GM18907 (cell line): ENCODE measurements at regions not wholly inside any gene's neighbourhood (a gene's known extent, or its start where the extent isn't known, plus 50 kb on each side); places are given as distances from the start of the nearest gene placed in this dataset.

Source experiments
- ATAC-seq: cut with Tn5 transposase; IDR thresholded peaks from one replicate; pipeline ENCODE4 v1.9.1; 2021; ENCODE audit warnings: mild to moderate bottlenecking, moderate library complexity; ENCODE audit not compliant: unreplicated experiment

DNA sequence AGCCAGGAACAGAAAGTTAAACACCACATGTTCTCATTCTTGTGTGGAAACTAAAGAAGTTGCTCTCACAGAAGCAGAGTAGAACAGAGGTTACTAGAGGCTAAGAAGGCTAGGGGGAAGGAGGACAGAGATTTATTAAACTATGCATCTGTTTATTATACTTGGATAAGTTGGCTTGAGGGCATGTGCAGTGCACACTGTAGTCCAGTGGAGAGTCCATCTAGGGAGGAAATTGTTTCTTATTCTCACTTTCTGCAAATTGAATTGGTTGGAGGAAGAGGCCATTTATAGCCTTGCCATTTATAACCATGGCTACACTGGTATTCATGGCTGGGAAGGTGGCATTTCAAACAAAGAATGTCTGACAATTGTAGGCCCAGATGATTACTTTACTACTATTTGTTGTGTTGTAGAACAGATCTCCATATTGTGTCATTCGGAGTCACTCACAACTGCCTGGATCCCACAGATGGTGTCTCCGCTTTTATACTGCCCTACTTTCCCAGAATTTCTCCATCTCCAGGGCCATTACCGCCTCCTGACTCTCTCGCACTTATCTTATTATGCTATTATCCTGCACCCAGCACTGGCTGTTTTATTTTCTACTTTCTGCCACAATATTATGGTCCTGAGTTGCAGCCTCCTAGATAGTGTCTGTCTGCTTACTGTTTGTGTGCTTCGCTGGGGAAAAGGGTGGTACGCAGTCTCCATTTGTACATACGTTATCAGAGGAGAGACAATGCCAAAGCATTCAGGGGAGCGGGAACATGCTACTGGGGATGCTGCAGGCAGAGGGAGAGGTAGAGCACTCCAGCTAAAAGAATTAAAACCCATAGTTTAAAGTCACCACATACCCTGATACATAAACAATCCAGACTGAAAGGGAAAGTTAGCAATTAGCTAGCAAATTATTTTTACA, 169.3 kb upstream of the BLID start:
- no peak for ATAC-seq

GRCh38 chr11:122280870-122281269, 164.9 kb upstream of the BLID start:
- ATAC-seq: no peak

DNA sequence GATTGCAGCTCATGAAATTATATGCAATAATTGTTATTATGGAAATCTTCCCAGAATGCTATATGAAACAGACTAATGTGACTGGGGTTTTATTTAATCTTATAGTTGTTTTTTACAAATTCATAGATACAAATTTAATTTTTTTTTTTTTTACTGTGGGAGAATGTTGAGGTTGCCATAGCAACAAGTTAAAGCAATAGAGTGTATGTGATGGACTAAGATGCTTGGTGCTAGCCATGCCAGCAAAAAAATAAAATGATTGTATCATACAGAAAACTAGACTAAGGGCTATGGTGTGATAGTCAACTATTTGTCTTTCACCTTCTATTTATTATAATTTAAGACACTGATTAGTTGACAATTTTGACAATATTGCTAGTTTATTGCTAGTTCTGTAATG, 163.2 kb upstream of the BLID start:
- no peak for ATAC-seq

DNA sequence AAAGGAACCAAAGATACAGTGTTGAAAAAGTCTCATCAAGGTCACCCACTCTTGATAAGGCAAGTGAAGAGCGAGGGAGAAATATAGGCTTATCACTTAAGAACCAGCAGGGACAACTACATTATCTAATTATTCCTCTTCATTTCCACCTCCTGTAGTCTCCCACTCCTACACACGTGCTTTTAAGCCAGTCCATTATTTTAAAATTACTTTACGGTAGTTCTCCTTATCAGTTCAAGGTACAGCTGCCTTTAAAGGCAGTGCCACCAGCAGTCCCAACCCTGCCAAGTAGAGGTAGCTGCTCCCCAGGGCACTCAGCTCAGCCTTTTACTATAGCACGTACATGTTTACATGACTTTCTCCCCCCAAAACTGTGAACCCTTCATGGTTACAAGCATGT, 161.5 kb upstream of the BLID start:
- no peak for ATAC-seq

DNA sequence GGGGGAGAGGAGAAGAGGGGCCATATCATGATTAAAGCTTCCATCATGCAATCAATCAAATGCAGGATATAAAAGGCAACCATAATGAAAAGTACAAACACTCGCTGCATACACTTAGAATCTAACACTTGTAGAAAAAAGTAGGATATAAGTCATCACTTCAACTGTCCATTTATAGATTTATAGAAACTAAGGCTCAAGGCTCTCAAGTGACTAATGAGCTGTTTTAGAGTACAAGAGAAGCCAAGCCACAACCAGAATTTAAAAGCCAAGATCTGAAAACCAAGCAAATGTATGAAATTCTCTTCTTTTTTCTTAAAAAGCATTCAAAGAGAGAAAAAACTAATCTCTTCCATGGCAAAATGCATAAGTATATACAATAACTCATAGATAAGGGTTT, 160.2 kb upstream of the BLID start:
- no peak for ATAC-seq

DNA sequence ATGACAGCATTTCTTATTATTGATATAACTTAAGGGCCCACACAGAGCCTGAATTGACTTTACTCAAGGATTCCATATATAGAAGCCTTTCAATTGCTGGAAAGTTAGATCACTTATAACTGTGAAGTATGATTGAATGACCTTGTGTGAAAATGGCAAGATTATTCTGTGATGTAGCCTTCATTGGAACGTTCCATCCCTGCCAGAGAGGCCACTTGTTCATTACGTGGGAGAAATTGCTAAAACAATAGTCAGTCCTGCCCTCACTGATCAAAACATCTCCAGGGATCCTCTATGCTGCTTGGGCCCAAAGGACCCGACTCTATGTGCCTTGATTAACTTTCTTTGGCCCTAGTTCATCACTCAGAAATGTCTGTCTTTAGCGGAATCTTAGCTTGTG, 159.5 kb upstream of the BLID start:
- ATAC-seq: no peak

GRCh38 chr11:122273476-122274191, 157.6 kb upstream of the BLID start:
- ATAC-seq: no peak

- ATAC-seq: no peak
Measured at GRCh38 chr11:122271745-122272144, 155.7 kb upstream of the BLID start.

GRCh38 chr11:122271137-122271536, 155.1 kb upstream of the BLID start:
- ATAC-seq: no peak

DNA sequence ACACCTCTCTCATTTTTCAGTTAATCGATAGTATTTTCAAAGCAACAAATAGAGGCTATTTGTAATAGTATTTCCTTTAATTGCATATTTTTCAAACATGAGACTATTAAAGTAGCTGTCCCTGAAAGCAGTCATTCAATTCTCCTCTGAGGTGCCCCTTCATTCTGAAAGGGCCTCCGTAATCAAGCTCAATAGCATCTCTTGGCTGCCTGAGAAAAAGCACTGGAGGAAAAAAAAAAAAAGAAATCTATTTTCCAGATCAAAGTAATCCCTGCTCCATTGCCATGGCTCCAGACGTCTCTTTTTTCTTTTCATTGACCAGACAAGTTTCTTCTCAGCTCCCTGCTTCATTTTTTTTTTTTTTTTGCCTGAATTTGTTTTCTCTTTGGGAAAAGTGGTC, 154.5 kb upstream of the BLID start:
- no peak for ATAC-seq

DNA sequence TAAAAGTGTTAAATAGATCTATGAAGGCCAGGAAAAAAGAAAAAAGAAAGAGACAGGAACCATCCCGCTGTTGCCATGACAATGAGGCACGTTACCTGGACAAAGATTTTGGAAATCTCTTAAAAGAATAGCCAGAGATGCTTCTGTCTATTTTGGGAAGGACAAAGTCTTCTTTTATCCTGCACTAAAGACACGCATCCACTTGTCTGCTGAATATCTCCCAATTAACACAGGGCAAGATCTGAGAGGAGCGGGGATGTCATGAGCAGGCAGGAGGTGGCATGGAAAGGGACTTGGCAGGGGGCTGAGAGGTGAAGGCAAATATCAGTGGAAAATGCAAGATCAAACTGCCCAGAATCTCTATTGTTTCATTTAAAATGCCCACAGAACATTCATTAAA, 153.8 kb upstream of the BLID start:
- no peak for ATAC-seq

- ATAC-seq: no peak
Measured at GRCh38 chr11:122268601-122269130, 152.7 kb upstream of the BLID start.

DNA sequence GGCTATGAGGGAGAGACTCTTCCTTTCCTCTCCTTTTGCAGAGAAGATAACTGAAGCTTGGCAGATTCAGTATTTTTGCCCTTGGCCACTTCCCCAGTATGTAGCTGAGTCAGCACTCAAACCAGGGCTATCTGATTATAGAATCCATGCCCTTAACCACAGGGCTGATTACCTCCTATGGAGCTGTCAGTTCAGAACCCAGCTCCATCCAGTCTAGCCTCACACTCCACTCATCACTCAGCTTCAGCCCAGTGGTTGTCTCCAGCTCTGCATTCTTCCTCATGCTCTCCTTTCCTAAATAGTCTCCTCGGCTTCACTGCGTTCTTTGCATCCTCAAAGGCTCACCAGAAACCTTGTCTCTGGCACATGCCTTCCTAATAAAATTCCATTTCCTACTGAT, 151.6 kb upstream of the BLID start:
- ATAC-seq: no peak

DNA sequence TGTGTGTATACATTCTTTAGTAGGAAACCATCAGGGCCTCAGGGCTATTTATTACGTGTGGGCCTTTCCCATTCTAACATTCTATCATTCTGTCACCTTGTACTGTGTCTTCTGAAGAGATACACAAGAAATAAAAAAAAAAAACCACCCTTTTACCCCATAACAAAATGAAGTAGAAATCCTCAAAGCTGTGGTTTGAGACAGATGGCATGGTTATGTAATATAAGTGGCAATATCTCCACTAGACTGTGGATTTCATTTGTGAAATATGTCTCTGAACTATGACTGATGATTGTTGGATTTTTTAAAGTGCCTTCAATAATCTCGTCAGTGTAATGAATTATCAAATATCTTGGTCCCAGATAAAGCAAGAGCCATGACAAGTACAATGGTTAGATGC, 150.0 kb upstream of the BLID start:
- no peak for ATAC-seq

- no peak for ATAC-seq
Measured at GRCh38 chr11:122264121-122264520, 148.1 kb upstream of the BLID start.

DNA sequence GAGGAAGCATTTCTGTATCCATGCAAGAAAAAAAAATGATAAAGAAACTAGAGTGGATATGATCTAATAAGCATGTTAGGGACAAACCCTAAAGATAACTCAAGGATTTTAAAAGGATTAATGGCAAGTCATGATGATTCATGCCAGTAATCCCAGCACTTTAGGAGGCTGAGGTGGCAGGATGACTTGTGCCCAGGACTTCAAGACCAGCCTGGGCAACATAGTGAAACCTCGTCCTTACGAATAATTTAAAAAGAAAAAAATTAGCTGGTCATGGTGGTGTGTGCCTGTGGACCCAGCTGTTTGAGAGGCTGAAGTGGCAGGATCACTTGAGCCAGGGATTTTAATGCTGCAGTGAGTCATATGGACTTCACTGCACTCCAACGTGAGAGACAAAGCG, 145.5 kb upstream of the BLID start:
- ATAC-seq: no peak

- ATAC-seq: no peak
Measured at GRCh38 chr11:122259195-122259821, 143.3 kb upstream of the BLID start.

DNA sequence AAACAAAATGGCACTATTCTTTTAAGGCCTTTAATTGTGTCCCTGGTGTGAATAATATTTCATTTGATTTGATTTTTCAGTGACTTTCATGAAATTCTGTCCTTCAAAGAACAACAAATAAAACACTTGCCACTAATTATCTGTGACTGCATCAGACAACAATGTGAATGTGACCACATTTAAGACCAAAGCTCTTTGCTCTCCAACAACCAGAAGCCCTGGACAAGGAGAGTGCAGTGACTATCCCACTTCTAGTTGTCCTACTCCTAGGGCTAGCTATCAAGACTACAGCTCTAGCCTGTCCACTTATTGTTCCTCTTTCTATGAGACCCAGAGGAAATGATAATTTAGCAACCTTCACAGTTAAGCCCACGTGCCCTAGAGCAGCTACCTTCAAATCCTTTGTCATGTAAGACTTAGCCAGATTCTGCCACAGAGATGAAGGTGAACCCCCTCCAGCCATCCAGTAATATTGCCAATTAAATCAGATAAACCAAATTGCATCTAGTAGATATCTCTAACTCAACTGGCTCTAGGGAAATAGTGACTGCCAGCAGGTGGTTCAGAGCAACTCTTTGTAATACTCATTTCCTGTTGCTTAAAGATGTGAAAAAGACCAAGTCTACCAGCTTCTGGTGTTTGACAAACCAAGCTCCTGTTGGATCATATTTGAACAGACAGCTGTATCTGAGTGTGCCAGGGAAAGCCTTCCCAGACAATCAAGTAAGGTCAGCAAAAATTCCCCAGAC, 142.6 kb upstream of the BLID start:
- no peak for ATAC-seq

DNA sequence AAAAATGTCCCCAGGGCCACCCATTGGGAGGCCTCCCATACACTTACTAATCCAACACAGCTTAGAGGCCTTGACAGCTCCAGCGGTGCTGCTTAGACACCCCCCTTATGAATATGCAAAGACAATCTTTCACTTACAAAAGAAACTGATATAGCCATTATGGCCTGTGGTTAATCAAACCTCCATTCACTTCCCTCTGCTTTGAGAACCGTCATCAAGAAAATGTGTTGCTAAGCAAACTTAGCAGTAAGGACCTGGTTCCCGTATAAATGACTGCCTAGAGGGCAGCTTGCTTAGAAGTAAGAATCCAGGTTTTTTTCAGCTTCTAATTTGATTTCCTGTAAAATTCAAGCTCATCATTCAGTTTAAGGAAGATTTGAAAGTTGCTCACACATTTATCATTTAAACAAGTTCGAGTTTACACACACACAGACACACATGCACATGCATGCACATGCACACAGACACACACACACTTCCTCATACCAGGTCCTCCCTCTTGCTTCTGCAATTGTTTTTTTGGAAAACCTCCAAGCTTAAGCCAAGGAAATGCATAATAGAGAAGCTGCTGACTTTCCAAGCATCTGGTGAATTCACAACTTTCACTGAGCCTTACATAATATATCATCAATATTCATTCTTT, 137.7 kb upstream of the BLID start:
- ATAC-seq: no peak

DNA sequence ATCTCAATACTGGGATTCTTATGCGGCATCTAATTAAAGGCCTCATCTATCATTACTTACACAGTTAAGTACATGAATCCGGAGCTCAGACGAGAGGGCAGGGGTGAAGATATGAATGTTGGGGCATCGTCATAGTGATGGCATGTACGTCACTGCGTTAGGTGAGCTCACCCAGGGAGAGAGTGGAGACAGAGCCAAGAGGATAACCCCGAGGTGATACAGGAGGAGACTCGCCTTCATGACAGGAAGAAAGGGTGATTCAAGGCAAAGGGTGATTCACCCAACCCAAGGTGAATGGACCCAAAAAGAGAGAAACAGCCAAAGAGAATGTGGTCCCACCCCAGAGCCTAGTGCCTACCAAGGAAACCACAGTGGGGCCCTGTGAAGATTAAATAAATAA, 132.9 kb upstream of the BLID start:
- ATAC-seq: no peak
